Neural progenitor cell (in vitro differentiated cells): ENCODE measurements at regions not wholly inside any gene's neighbourhood (a gene's known extent, or its start where the extent isn't known, plus 50 kb on each side); places are given as distances from the start of the nearest gene placed in this dataset.

Source experiments
- DNase-seq: peaks from one replicate; pipeline ENCODE4 v3.0.0-alpha.2; 2016; ENCODE audit warnings: low spot score
- H2AFZ ChIP-seq: fragments of 200-600 bp; sonication (generic); replicated peaks from 2 replicates; pipeline ENCODE4 v1.6.1; 2016; ENCODE audit warnings: antibody characterized with exemption
- H3F3A ChIP-seq: fragments of 200-600 bp; sonication (generic); 2 replicates; pipeline ENCODE4 v1.6.1; 2016; ENCODE audit warnings: antibody characterized with exemption, low read depth
- H3K27ac ChIP-seq: fragments of 200-600 bp; sonication (generic); 2 replicates; pipeline ENCODE4 v1.5.1; 2016; ENCODE audit warnings: mild to moderate bottlenecking
- H3K27me3 ChIP-seq: fragments of 200-600 bp; sonication (generic); 2 replicates; pipeline ENCODE4 v1.6.1; 2016; ENCODE audit warnings: mild to moderate bottlenecking, moderate library complexity
- H3K36me3 ChIP-seq: fragments of 200-600 bp; sonication (generic); 2 replicates; pipeline ENCODE4 v1.5.1; 2016
- H3K4me1 ChIP-seq: fragments of 200-600 bp; sonication (generic); 2 replicates; pipeline ENCODE4 v1.6.1; 2016; ENCODE audit warnings: mixed run types
- H3K4me2 ChIP-seq: fragments of 200-600 bp; sonication (generic); 2 replicates; pipeline ENCODE4 v1.6.1; 2016
- H3K4me3 ChIP-seq: fragments of 200-600 bp; sonication (generic); 2 replicates; pipeline ENCODE4 v1.5.1; 2016
- H3K79me2 ChIP-seq: fragments of 200-600 bp; sonication (generic); 2 replicates; pipeline ENCODE4 v1.6.1; 2016; ENCODE audit warnings: low read depth
- H3K9ac ChIP-seq: fragments of 200-600 bp; sonication (generic); 2 replicates; pipeline ENCODE4 v1.6.1; 2016
- H3K9me3 ChIP-seq: fragments of 200-600 bp; sonication (generic); 2 replicates; pipeline ENCODE4 v1.5.1; 2016; ENCODE audit warnings: low read depth
- H4K20me1 ChIP-seq: fragments of 200-600 bp; sonication (generic); 2 replicates; pipeline ENCODE4 v1.6.1; 2016; ENCODE audit warnings: low read depth
- H3K27ac Mint-ChIP-seq: 3 replicates; pipeline ENCODE4 v1.8.0; 2021; ENCODE audit warnings: mixed read lengths
- H3K27me3 Mint-ChIP-seq: 2 replicates; pipeline ENCODE4 v1.8.0; 2022; ENCODE audit warnings: low read depth, mild to moderate bottlenecking, inconsistent platforms, moderate library complexity, mixed read lengths; ENCODE audit not compliant: insufficient read depth
- H3K36me3 Mint-ChIP-seq: 3 replicates; pipeline ENCODE4 v1.8.0; 2021; ENCODE audit warnings: mixed read lengths
- H3K4me1 Mint-ChIP-seq: 3 replicates; pipeline ENCODE4 v1.8.0; 2021; ENCODE audit warnings: mixed read lengths
- H3K4me3 Mint-ChIP-seq: 3 replicates; pipeline ENCODE4 v1.8.0; 2021; ENCODE audit warnings: mild to moderate bottlenecking, moderate library complexity, mixed read lengths
- H3K9me3 Mint-ChIP-seq: 3 replicates; pipeline ENCODE4 v1.8.0; 2020; ENCODE audit warnings: mixed read lengths
- EZH2 ChIP-seq: fragments of 200-600 bp; sonication (generic); IDR thresholded peaks from 2 replicates; pipeline ENCODE4 v1.6.1; 2017; ENCODE audit warnings: antibody characterized with exemption, mild to moderate bottlenecking, moderate library complexity
- EZH2phosphoT487 ChIP-seq: fragments of 200-600 bp; sonication (generic); IDR thresholded peaks from 2 replicates; pipeline ENCODE4 v1.6.1; 2017; ENCODE audit warnings: antibody characterized with exemption
- TF ChIP-seq, protein P1 (sequence below): fragments of 200-600 bp; sonication (generic); IDR thresholded peaks from 2 replicates; pipeline ENCODE4 v1.5.1; 2017; ENCODE audit warnings: antibody characterized with exemption, mild to moderate bottlenecking

DNA sequence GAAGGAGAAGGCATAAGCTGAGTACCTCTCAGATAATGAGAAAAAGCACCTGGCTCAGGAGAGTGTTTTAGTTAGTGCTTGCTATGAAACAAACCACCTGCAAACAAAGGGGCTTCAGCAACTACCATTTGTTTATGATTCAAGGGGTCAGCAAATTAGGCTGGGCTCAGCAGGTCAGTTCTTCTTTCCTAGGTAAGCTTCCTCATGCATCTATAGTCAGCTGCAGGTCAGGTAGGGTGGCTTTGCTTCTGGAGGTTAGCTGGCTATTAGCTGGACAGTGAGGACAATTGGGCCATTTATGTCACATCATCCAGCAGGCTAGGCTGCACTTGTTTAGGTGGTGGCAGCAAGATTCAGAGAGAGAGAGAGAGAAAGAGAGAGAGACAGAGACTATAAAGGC lies 185.5 kb downstream of the EMX2 start:
- no peak overlapping the region for H3K27ac ChIP-seq
- Mint-ChIP-seq H3K27ac (no peak overlapping the region), H3K27me3 (peaks cover 6% of the 10 kb centered on the region), H3K36me3 (no peaks in the 10 kb centered on the region), H3K4me1 (peaks cover 34% of the 10 kb centered on the region), H3K9me3 (peaks cover 2% of the 10 kb centered on the region), H3K4me3 (no peak overlapping the region)
- H3K27me3 ChIP-seq: no peaks in the 10 kb centered on the region
- no peaks in the 10 kb centered on the region for H3F3A ChIP-seq
- H3K4me2 ChIP-seq: no peak overlapping the region
- H3K9me3 ChIP-seq: no peaks in the 10 kb centered on the region
- DNase-seq: no peak
- no peaks in the 10 kb centered on the region for H4K20me1 ChIP-seq
- H3K36me3 ChIP-seq: no peaks in the 10 kb centered on the region
- H3K9ac ChIP-seq: no peak overlapping the region
- no peaks in the 10 kb centered on the region for H3K79me2 ChIP-seq
- H3K4me1 ChIP-seq: peaks cover 18% of the 10 kb centered on the region
- TF ChIP-seq EZH2phosphoT487 (no peak), EZH2 (no peak)
- TF ChIP-seq, protein P1, sequence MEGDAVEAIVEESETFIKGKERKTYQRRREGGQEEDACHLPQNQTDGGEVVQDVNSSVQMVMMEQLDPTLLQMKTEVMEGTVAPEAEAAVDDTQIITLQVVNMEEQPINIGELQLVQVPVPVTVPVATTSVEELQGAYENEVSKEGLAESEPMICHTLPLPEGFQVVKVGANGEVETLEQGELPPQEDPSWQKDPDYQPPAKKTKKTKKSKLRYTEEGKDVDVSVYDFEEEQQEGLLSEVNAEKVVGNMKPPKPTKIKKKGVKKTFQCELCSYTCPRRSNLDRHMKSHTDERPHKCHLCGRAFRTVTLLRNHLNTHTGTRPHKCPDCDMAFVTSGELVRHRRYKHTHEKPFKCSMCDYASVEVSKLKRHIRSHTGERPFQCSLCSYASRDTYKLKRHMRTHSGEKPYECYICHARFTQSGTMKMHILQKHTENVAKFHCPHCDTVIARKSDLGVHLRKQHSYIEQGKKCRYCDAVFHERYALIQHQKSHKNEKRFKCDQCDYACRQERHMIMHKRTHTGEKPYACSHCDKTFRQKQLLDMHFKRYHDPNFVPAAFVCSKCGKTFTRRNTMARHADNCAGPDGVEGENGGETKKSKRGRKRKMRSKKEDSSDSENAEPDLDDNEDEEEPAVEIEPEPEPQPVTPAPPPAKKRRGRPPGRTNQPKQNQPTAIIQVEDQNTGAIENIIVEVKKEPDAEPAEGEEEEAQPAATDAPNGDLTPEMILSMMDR: no peak
- H3K4me3 ChIP-seq: no peak overlapping the region
- no peak overlapping the region for H2AFZ ChIP-seq

DNA sequence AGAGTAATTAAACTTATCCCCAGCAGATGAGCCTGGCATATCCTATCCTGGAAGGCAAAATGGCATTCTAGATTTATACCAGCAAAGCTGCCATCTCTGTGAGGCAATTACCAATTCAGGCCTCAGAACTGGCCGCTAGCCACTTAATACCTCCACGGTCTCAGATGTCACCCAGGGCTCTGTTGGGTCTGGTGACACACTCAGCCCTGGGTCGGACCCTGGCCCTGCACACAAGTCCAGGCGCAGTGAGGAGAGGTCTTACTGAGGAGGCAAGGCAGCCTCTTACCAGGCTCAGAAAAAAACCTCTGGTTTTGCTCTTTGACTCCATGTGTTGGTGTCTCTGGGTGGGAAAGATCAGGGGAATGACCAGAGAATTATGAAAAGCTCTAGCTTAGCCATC lies 186.6 kb downstream of the EMX2 start:
- H3K79me2 ChIP-seq: no peaks in the 10 kb centered on the region
- H3K27ac ChIP-seq: no peak overlapping the region
- H3K36me3 ChIP-seq: no peaks in the 10 kb centered on the region
- H4K20me1 ChIP-seq: no peaks in the 10 kb centered on the region
- DNase-seq: no peak
- peaks cover 9% of the 10 kb centered on the region for H3K27me3 ChIP-seq
- Mint-ChIP-seq H3K4me1 (peaks cover 33% of the 10 kb centered on the region), H3K4me3 (no peak overlapping the region), H3K9me3 (no peaks in the 10 kb centered on the region), H3K27me3 (no peaks in the 10 kb centered on the region), H3K27ac (no peak overlapping the region), H3K36me3 (no peaks in the 10 kb centered on the region)
- H3K4me1 ChIP-seq: peaks cover 22% of the 10 kb centered on the region
- no peak overlapping the region for H3K4me3 ChIP-seq
- no peaks in the 10 kb centered on the region for H3F3A ChIP-seq
- no peaks in the 10 kb centered on the region for H3K9me3 ChIP-seq
- no peak overlapping the region for H3K9ac ChIP-seq
- TF ChIP-seq EZH2 (no peak), EZH2phosphoT487 (no peak)
- no peak overlapping the region for H2AFZ ChIP-seq
- no peak overlapping the region for H3K4me2 ChIP-seq

DNA sequence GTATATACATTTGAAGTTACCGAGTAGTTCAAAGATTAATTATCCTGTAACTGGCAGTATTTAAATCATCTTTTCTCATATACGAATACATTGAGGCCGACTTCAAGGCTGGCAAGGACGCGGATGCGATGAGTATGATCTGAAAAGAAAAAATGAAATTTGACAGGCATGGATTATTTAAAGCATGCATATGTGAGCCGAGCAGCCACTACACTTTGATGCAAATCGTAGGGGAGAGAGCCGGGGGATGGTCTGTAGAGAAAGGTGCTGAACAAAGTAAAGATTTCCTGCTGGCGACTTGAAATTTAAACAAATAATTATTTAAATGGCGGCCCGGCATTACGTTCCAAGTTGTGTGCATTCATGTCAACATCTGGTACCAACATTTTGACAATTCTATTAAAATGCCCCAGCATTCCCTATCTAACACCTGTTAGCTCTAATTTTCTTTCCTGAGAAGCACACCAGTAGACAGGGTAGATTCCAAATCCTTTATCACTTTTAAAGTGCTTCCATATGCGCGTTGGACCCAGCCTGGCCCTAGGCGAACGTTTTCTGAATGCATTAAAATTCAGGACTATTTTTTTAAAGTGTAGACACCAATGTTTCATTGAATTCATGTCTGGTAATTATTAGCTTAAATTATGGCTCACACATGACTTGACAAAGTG lies 188.7 kb downstream of the EMX2 start:
- Mint-ChIP-seq H3K27me3 (peaks cover 6% of the 10 kb centered on the region), H3K4me1 (peaks cover 31% of the 10 kb centered on the region)
- H3K27me3 ChIP-seq: peaks cover 30% of the 10 kb centered on the region

More for the DNA sequence above, 188.7 kb downstream of the EMX2 start:
- no peak overlapping the region for H3K4me3 Mint-ChIP-seq
- no peaks in the 10 kb centered on the region for H3K36me3 ChIP-seq
- H3K9me3 ChIP-seq: no peaks in the 10 kb centered on the region
- H3K79me2 ChIP-seq: no peaks in the 10 kb centered on the region
- H3K9me3 Mint-ChIP-seq: no peaks in the 10 kb centered on the region
- no peaks in the 10 kb centered on the region for H3K36me3 Mint-ChIP-seq
- H3K9ac ChIP-seq: no peak overlapping the region
- no peaks in the 10 kb centered on the region for H4K20me1 ChIP-seq
- H3F3A ChIP-seq: no peaks in the 10 kb centered on the region
- peaks cover 31% of the 10 kb centered on the region for H3K4me1 ChIP-seq
- no peak overlapping the region for H3K4me3 ChIP-seq
- H2AFZ ChIP-seq: no peak overlapping the region
- no peak overlapping the region for H3K27ac Mint-ChIP-seq
- H3K27ac ChIP-seq: no peak overlapping the region
- no peak for DNase-seq
- TF ChIP-seq EZH2 (no peak), EZH2phosphoT487 (no peak)
- TF ChIP-seq, protein P1: no peak
- H3K4me2 ChIP-seq: no peak overlapping the region
